ENCODE measurements at regions not wholly inside any gene's neighbourhood (a gene's known extent, or its start where the extent isn't known, plus 50 kb on each side); places are given as distances from the start of the nearest gene placed in this dataset.

- TF ChIP-seq TEAD2 (CRISPR knock-in tag; IDR thresholded peaks at IDR 0.05): no peak
- TF ChIP-seq SIN3A (IDR thresholded peaks at IDR 0.05; ENCODE audit: borderline replicate concordance, low read depth, low read length): no peak
- TF ChIP-seq GATAD2A (CRISPR knock-in tag; IDR thresholded peaks at IDR 0.05): no peak
- no peak for TF ChIP-seq SCMH1 (CRISPR knock-in tag; IDR thresholded peaks at IDR 0.05; ENCODE audit: borderline replicate concordance)
Observed at GRCh38 chr3:90018779-90019178, 911.4 kb downstream of the EPHA3 start.

Measured in HepG2 (cell line).